GM10248 (cell line): ENCODE measurements at regions not wholly inside any gene's neighbourhood (a gene's known extent, or its start where the extent isn't known, plus 50 kb on each side); places are given as distances from the start of the nearest gene placed in this dataset.
"Not testable (repeated sequence)": the region's sequence is repeated elsewhere in the genome, so short reads cannot be mapped to it uniquely, and the experiment has no call there.

Source experiments
- CTCF ChIA-PET: fragments of 300-600 bp; sonication (Branson Sonifier 250); formaldehyde crosslinking; extraction: SDS; loops from one replicate; lab custom pipeline; 2021; ENCODE audit warnings: antibody characterized with exemption; lab: Yijun Ruan, JAX
- POLR2A ChIA-PET: fragments of 350-650 bp; sonication (Branson Sonifier 250); formaldehyde crosslinking; extraction: SDS; loops from one replicate; lab custom pipeline; 2020; ENCODE audit warnings: antibody characterized with exemption; lab: Yijun Ruan, JAX
- DNase-seq: peaks from one replicate; pipeline ENCODE4 v3.0.0; 2012; ENCODE audit errors: extremely low spot score
- CTCF ChIP-seq: IDR thresholded peaks from 2 replicates; pipeline ENCODE4 v1.5.1; 2012; ENCODE audit warnings: mild to moderate bottlenecking, low read depth; ENCODE audit errors: extremely low read depth, missing control alignments, control extremely low read depth

- ChIA-PET CTCF (interaction anchor here (1.5 kb wide), 2 partner anchors 8 to 126 kb away, joined by 3 to 5 read pairs; no protein-coding TSS in a partner anchor), POLR2A (no interaction called here)
- TF ChIP-seq CTCF = no peak
- DNase-seq = no peak
Measured at GRCh38 chr2:128594651-128594910, 275.9 kb upstream of the HS6ST1 start.

- no peak for TF ChIP-seq CTCF
- CTCF ChIA-PET = interaction anchor here (1.5 kb wide), 2 partner anchors 9 to 127 kb away, joined by 3 to 5 read pairs; no protein-coding TSS in a partner anchor
- DNase-seq = no peak
- POLR2A ChIA-PET = no interaction called here
Measured at GRCh38 chr2:128594953-128595677, 276.4 kb upstream of the HS6ST1 start.

- no peak for TF ChIP-seq CTCF
- ChIA-PET POLR2A (no interaction called here), CTCF (interaction anchor here (1.5 kb wide), 1 partner anchor 10 kb away, joined by 5 read pairs; no protein-coding TSS in a partner anchor)
- DNase-seq = no peak
Measured at GRCh38 chr2:128595763-128596395, 277.2 kb upstream of the HS6ST1 start.

GRCh38 chr2:128596396-128597120, 277.9 kb upstream of the HS6ST1 start:
- DNase-seq = no peak
- ChIA-PET CTCF (no interaction called here), POLR2A (no interaction called here)
- TF ChIP-seq CTCF = no peak

- no peak for DNase-seq
- no peak for TF ChIP-seq CTCF
- CTCF ChIA-PET = interaction anchor here (1.1 kb wide), 1 partner anchor 40 kb away, joined by 3 read pairs; no protein-coding TSS in a partner anchor
- POLR2A ChIA-PET = no interaction called here
Measured at GRCh38 chr2:128597121-128597762, 278.6 kb upstream of the HS6ST1 start.

- CTCF ChIA-PET = interaction anchor here (1.1 kb wide), 1 partner anchor 41 kb away, joined by 3 read pairs; no protein-coding TSS in a partner anchor
Measured at GRCh38 chr2:128598260-128598659, 279.6 kb upstream of the HS6ST1 start.

More at GRCh38 chr2:128598260-128598659, 279.6 kb upstream of the HS6ST1 start:
- POLR2A ChIA-PET, DNase-seq: not testable (repeated sequence)
